ENCODE measurements at regions not wholly inside any gene's neighbourhood (a gene's known extent, or its start where the extent isn't known, plus 50 kb on each side); places are given as distances from the start of the nearest gene placed in this dataset.

GRCh38 chr2:172213116-172213860, 110.6 kb upstream of the DLX2 start:
- no peaks in the 10 kb centered on the region for H3K27me3 ChIP-seq (ENCODE audit: insufficient read depth in 3 of 3, low read length in 2 of 3)
- WGBS, 3 donors, result 74 to 85% (median 77%) methylated on average over 12 of the region's 12 CpGs
- no peak overlapping the region for H3K27ac ChIP-seq
- ATAC-seq (no peak), DNase-seq (no peak)
- intact Hi-C loops (cut with DNase I), result no loop called here
- no peak for TF ChIP-seq CTCF (IDR thresholded peaks at IDR 0.05)
- no peaks in the 10 kb centered on the region for H3K36me3 ChIP-seq (ENCODE audit: insufficient read depth in 1 of 2, low read depth in 1 of 2)
- no peak overlapping the region for H3K4me3 ChIP-seq
- no peaks in the 10 kb centered on the region for H3K4me1 ChIP-seq
- no peaks in the 10 kb centered on the region for H3K9me3 ChIP-seq

- H3K4me3 ChIP-seq, result no peak overlapping the region
- no peak overlapping the region for H3K27ac ChIP-seq
- no peaks in the 10 kb centered on the region for H3K4me1 ChIP-seq
- no peak for TF ChIP-seq CTCF (IDR thresholded peaks at IDR 0.05)
- ATAC-seq (no peak), DNase-seq (no peak)
- H3K27me3 ChIP-seq (ENCODE audit: insufficient read depth in 3 of 3, low read length in 2 of 3), result no peaks in the 10 kb centered on the region
- intact Hi-C loops (cut with DNase I), result no loop called here
- WGBS, 3 donors, result 92 to 94% (median 93%) methylated on average over 2 of the region's 2 CpGs
- H3K36me3 ChIP-seq (ENCODE audit: insufficient read depth in 1 of 2, low read depth in 1 of 2), result no peaks in the 10 kb centered on the region
- no peaks in the 10 kb centered on the region for H3K9me3 ChIP-seq
Measured at GRCh38 chr2:172214252-172214651, 111.6 kb upstream of the DLX2 start.

DNA sequence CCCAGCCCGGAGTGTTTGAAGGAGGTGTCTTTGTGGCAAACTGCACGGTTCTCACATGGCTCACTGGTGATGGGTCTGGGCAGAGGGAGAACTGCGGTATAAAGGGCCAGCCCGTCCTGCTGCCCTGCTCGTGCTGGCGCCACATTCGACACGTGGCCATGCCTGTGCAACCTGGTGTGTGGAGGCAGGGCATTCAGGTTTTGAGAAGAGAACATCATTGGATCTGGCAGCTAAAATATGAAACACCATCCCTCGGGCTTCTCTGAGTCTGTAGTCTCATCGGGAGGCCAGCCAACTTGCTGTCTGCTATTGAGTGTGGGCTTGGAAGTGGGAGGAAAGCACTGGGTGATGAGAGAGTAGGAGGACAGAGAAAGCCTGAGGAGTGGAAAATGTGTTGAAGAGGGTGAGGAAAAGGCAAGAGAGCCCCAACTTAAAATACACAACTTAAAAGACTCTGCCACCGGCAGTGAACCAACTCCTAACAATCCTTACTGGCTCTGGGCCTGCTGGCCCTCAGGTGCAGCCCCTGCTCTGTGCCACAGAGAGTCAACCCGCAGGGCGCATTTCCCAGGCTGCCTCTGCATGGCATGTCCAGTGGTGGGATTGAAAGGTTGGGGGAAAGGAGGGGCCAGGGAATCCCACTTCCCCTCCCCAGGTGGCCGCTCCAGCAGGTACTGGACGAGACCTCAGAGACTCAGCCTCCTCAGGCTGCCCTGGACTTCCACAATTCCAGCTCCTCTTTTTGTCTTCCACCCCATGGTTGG, 112.7 kb upstream of the DLX2 start:
- intact Hi-C loops (cut with DNase I), result no loop called here
- no peak for ATAC-seq
- TF ChIP-seq CTCF (IDR thresholded peaks at IDR 0.05), result no peak
- H3K27ac ChIP-seq, result no peak overlapping the region
- WGBS, 3 donors, result 76 to 83% (median 81%) methylated on average over 15 of the region's 15 CpGs
- DNase-seq, result no peak
- H3K4me1 ChIP-seq, result no peaks in the 10 kb centered on the region
- H3K9me3 ChIP-seq, result no peaks in the 10 kb centered on the region
- no peaks in the 10 kb centered on the region for H3K27me3 ChIP-seq (ENCODE audit: insufficient read depth in 3 of 3, low read length in 2 of 3)
- H3K4me3 ChIP-seq, result no peak overlapping the region
- H3K36me3 ChIP-seq (ENCODE audit: insufficient read depth in 1 of 2, low read depth in 1 of 2), result no peaks in the 10 kb centered on the region

GRCh38 chr2:172215936-172216335, 113.2 kb upstream of the DLX2 start:
- Histone ChIP-seq H3K9me3 (no peaks in the 10 kb centered on the region), H3K27me3 (ENCODE audit: insufficient read depth in 3 of 3, low read length in 2 of 3) (no peaks in the 10 kb centered on the region), H3K4me1 (no peaks in the 10 kb centered on the region), H3K27ac (no peak overlapping the region), H3K4me3 (no peak overlapping the region), H3K36me3 (ENCODE audit: insufficient read depth in 1 of 2, low read depth in 1 of 2) (no peaks in the 10 kb centered on the region)
- ATAC-seq (no peak), DNase-seq (no peak)
- no peak for TF ChIP-seq CTCF (IDR thresholded peaks at IDR 0.05)
- intact Hi-C loops (cut with DNase I), result no loop called here
- WGBS, 3 donors, result 63 to 69% (median 66%) methylated on average over 2 of the region's 2 CpGs
